CD8-positive, alpha-beta memory T cell (primary cell): ENCODE measurements at regions not wholly inside any gene's neighbourhood (a gene's known extent, or its start where the extent isn't known, plus 50 kb on each side); places are given as distances from the start of the nearest gene placed in this dataset.
"Not testable (repeated sequence)": the region's sequence is repeated elsewhere in the genome, so short reads cannot be mapped to it uniquely, and the experiment has no call there.

ENCODE experiments used
- CTCF ChIA-PET: fragments of 350-600 bp; sonication (Branson Sonifier 250); formaldehyde crosslinking; loops from one replicate; lab custom pipeline; 2021; ENCODE audit warnings: antibody characterized with exemption; lab: Charles Lee
- POLR2A ChIA-PET: fragments of 350-600 bp; sonication (Branson Sonifier 250); formaldehyde crosslinking; loops from one replicate; lab custom pipeline; 2021; ENCODE audit warnings: antibody characterized with exemption; lab: Charles Lee
- DNase-seq, 5 donors: peaks; one replicate each; pipeline versions ENCODE4 v3.0.0 to v3.0.0-alpha.2; 2020 to 2022; ENCODE audit warnings: mixed read lengths in 1 of 5
- H3K27ac ChIP-seq: one replicate; pipeline ENCODE4 v1.7.0; 2013; ENCODE audit warnings: low read depth, mild to moderate bottlenecking, low read length, moderate library complexity
- H3K27me3 ChIP-seq: 2 replicates; pipeline ENCODE4 v1.7.0; 2013; ENCODE audit warnings: low read length, mild to moderate bottlenecking; ENCODE audit not compliant: insufficient read depth, poor library complexity, severe bottlenecking
- H3K36me3 ChIP-seq: 2 replicates; pipeline ENCODE4 v1.7.0; 2013; ENCODE audit warnings: mild to moderate bottlenecking, low read length, moderate library complexity; ENCODE audit not compliant: insufficient read depth
- H3K4me1 ChIP-seq: 2 replicates; pipeline ENCODE4 v1.7.0; 2013; ENCODE audit warnings: mild to moderate bottlenecking, low read length, moderate library complexity; ENCODE audit not compliant: insufficient read depth
- H3K4me3 ChIP-seq: 2 replicates; pipeline ENCODE4 v1.7.0; 2013; ENCODE audit warnings: mild to moderate bottlenecking, low read length
- H3K9me3 ChIP-seq: 2 replicates; pipeline ENCODE4 v1.7.0; 2013; ENCODE audit warnings: mild to moderate bottlenecking, low read length
- H3K27ac Mint-ChIP-seq, 8 donors: one replicate each; pipeline ENCODE4 v1.8.0; 2020 to 2021; ENCODE audit warnings: mixed read lengths in 8 of 8, mild to moderate bottlenecking in 6 of 8, inconsistent platforms in 3 of 8, moderate library complexity in 3 of 8
- H3K27me3 Mint-ChIP-seq, 2 donors: one replicate each; pipeline ENCODE4 v1.8.0; 2020 to 2021; ENCODE audit warnings: mixed read lengths in 2 of 2, mild to moderate bottlenecking in 1 of 2, moderate library complexity in 1 of 2
- H3K36me3 Mint-ChIP-seq, 3 donors: one replicate each; pipeline ENCODE4 v1.8.0; 2020 to 2021; ENCODE audit warnings: mixed read lengths in 3 of 3, inconsistent platforms in 1 of 3, mild to moderate bottlenecking in 1 of 3
- H3K4me1 Mint-ChIP-seq, 3 donors: one replicate each; pipeline ENCODE4 v1.8.0; 2020 to 2021; ENCODE audit warnings: mixed read lengths in 3 of 3, inconsistent platforms in 1 of 3, mild to moderate bottlenecking in 1 of 3
- H3K4me3 Mint-ChIP-seq, 7 donors: one replicate each; pipeline ENCODE4 v1.8.0; 2020 to 2021; ENCODE audit warnings: mixed read lengths in 7 of 7, mild to moderate bottlenecking in 6 of 7, moderate library complexity in 4 of 7, inconsistent platforms in 2 of 7
- H3K9me3 Mint-ChIP-seq, 5 donors: one replicate each; pipeline ENCODE4 v1.8.0; 2020 to 2022; ENCODE audit warnings: mixed read lengths in 5 of 5, mild to moderate bottlenecking in 3 of 5, moderate library complexity in 2 of 5, inconsistent platforms in 1 of 5

GRCh38 chr4:65223601-65224000, 446.7 kb downstream of the EPHA5 start:
- H3K36me3 Mint-ChIP-seq, result no peaks in the 10 kb centered on the region
- no peak overlapping the region for H3K27ac Mint-ChIP-seq
- H3K27me3 Mint-ChIP-seq, result no peaks in the 10 kb centered on the region
- Histone ChIP-seq H3K4me3 (no peak overlapping the region), H3K9me3 (no peaks in the 10 kb centered on the region), H3K4me1 (no peaks in the 10 kb centered on the region), H3K36me3 (no peaks in the 10 kb centered on the region), H3K27ac (no peak overlapping the region), H3K27me3 (no peaks in the 10 kb centered on the region)
- peaks cover 0 to 33% (median 7%) of the 10 kb centered on the region in 5 donors for H3K9me3 Mint-ChIP-seq
- no peak overlapping the region for H3K4me3 Mint-ChIP-seq
- DNase-seq, result no peak
- CTCF ChIA-PET, result no interaction called here
- POLR2A ChIA-PET, result no interaction called here
- H3K4me1 Mint-ChIP-seq, result no peaks in the 10 kb centered on the region

GRCh38 chr4:65223074-65223473, 447.2 kb downstream of the EPHA5 start:
- not testable (repeated sequence) for H3K4me1 Mint-ChIP-seq, H3K4me3 Mint-ChIP-seq

GRCh38 chr4:65217179-65217578, 453.1 kb downstream of the EPHA5 start:
- Mint-ChIP-seq H3K27ac (no peak overlapping the region), H3K4me1 (no peaks in the 10 kb centered on the region), H3K27me3 (no peaks in the 10 kb centered on the region), H3K4me3 (no peak overlapping the region), H3K36me3 (no peaks in the 10 kb centered on the region), H3K9me3 (peaks cover 1 to 18% (median 11%) of the 10 kb centered on the region in 5 donors)
- no peaks in the 10 kb centered on the region for H3K9me3 ChIP-seq
- no peaks in the 10 kb centered on the region for H3K36me3 ChIP-seq
- H3K4me1 ChIP-seq, result no peaks in the 10 kb centered on the region
- POLR2A ChIA-PET, result no interaction called here
- no peak overlapping the region for H3K4me3 ChIP-seq
- DNase-seq, result no peak
- no peaks in the 10 kb centered on the region for H3K27me3 ChIP-seq
- CTCF ChIA-PET, result no interaction called here
- H3K27ac ChIP-seq, result no peak overlapping the region

More at GRCh38 chr4:65223074-65223473, 447.2 kb downstream of the EPHA5 start:
- H3K27me3 Mint-ChIP-seq, H3K36me3 Mint-ChIP-seq, H3K27me3 ChIP-seq, H3K4me1 ChIP-seq, CTCF ChIA-PET, H3K9me3 ChIP-seq, H3K4me3 ChIP-seq, H3K27ac ChIP-seq, POLR2A ChIA-PET, H3K36me3 ChIP-seq, H3K27ac Mint-ChIP-seq, DNase-seq: not testable (repeated sequence)
- peaks cover 0 to 30% (median 7%) of the 10 kb centered on the region in 5 donors for H3K9me3 Mint-ChIP-seq

GRCh38 chr4:65202853-65203236, 467.4 kb downstream of the EPHA5 start:
- H3K9me3 Mint-ChIP-seq, result peaks cover 0 to 17% (median 4%) of the 10 kb centered on the region in 5 donors
- no peaks in the 10 kb centered on the region for H3K27me3 Mint-ChIP-seq
- no peak overlapping the region for H3K4me3 ChIP-seq
- no peak overlapping the region for H3K27ac Mint-ChIP-seq
- H3K36me3 ChIP-seq, result no peaks in the 10 kb centered on the region
- POLR2A ChIA-PET, result no interaction called here
- H3K4me1 Mint-ChIP-seq, result no peaks in the 10 kb centered on the region
- no peak overlapping the region for H3K27ac ChIP-seq
- CTCF ChIA-PET, result no interaction called here
- H3K36me3 Mint-ChIP-seq, result no peaks in the 10 kb centered on the region
- no peaks in the 10 kb centered on the region for H3K4me1 ChIP-seq
- no peaks in the 10 kb centered on the region for H3K27me3 ChIP-seq
- no peak overlapping the region for H3K4me3 Mint-ChIP-seq
- no peak for DNase-seq
- H3K9me3 ChIP-seq, result no peaks in the 10 kb centered on the region

GRCh38 chr4:65202165-65202852, 468.0 kb downstream of the EPHA5 start:
- ChIA-PET POLR2A (no interaction called here), CTCF (no interaction called here)
- Mint-ChIP-seq H3K4me1 (no peaks in the 10 kb centered on the region), H3K27me3 (no peaks in the 10 kb centered on the region), H3K4me3 (no peak overlapping the region), H3K27ac (no peak overlapping the region), H3K36me3 (no peaks in the 10 kb centered on the region), H3K9me3 (peaks cover 0 to 21% (median 4%) of the 10 kb centered on the region in 5 donors)
- DNase-seq, result no peak
- Histone ChIP-seq H3K36me3 (no peaks in the 10 kb centered on the region), H3K4me3 (no peak overlapping the region), H3K27me3 (no peaks in the 10 kb centered on the region), H3K4me1 (no peaks in the 10 kb centered on the region), H3K27ac (no peak overlapping the region), H3K9me3 (no peaks in the 10 kb centered on the region)

GRCh38 chr4:65195666-65196065, 474.6 kb downstream of the EPHA5 start:
- H3K27me3 ChIP-seq, result no peaks in the 10 kb centered on the region
- Mint-ChIP-seq H3K36me3 (no peaks in the 10 kb centered on the region), H3K9me3 (peaks cover 4 to 27% (median 10%) of the 10 kb centered on the region in 5 donors), H3K27ac (no peak overlapping the region), H3K4me3 (no peak overlapping the region), H3K4me1 (no peaks in the 10 kb centered on the region), H3K27me3 (no peaks in the 10 kb centered on the region)
- H3K27ac ChIP-seq, result no peak overlapping the region
- DNase-seq, result no peak
- ChIA-PET CTCF (no interaction called here), POLR2A (no interaction called here)
- H3K36me3 ChIP-seq, result no peaks in the 10 kb centered on the region
- H3K9me3 ChIP-seq, result no peaks in the 10 kb centered on the region
- H3K4me3 ChIP-seq, result no peak overlapping the region
- H3K4me1 ChIP-seq, result no peaks in the 10 kb centered on the region

GRCh38 chr4:65195002-65195401, 475.3 kb downstream of the EPHA5 start:
- H3K4me3 Mint-ChIP-seq, result no peak overlapping the region
- no peak for DNase-seq
- Histone ChIP-seq H3K27ac (no peak overlapping the region), H3K9me3 (no peaks in the 10 kb centered on the region), H3K4me1 (no peaks in the 10 kb centered on the region), H3K4me3 (no peak overlapping the region), H3K27me3 (no peaks in the 10 kb centered on the region), H3K36me3 (no peaks in the 10 kb centered on the region)
- H3K36me3 Mint-ChIP-seq, result no peaks in the 10 kb centered on the region
- H3K27ac Mint-ChIP-seq, result no peak overlapping the region
- ChIA-PET CTCF (no interaction called here), POLR2A (no interaction called here)
- H3K9me3 Mint-ChIP-seq, result peaks cover 4 to 27% (median 10%) of the 10 kb centered on the region in 5 donors
- H3K27me3 Mint-ChIP-seq, result no peaks in the 10 kb centered on the region
- no peaks in the 10 kb centered on the region for H3K4me1 Mint-ChIP-seq

- H3K27ac Mint-ChIP-seq, result no peak overlapping the region
- CTCF ChIA-PET, result no interaction called here
Measured at GRCh38 chr4:65193985-65194384, 476.3 kb downstream of the EPHA5 start.

More at GRCh38 chr4:65193985-65194384, 476.3 kb downstream of the EPHA5 start:
- Histone ChIP-seq H3K36me3 (no peaks in the 10 kb centered on the region), H3K27ac (no peak overlapping the region), H3K4me3 (no peak overlapping the region), H3K4me1 (no peaks in the 10 kb centered on the region), H3K27me3 (no peaks in the 10 kb centered on the region), H3K9me3 (no peaks in the 10 kb centered on the region)
- Mint-ChIP-seq H3K4me1 (no peaks in the 10 kb centered on the region), H3K27me3 (no peaks in the 10 kb centered on the region), H3K36me3 (no peaks in the 10 kb centered on the region), H3K4me3 (no peak overlapping the region), H3K9me3 (peaks cover 2 to 27% (median 13%) of the 10 kb centered on the region in 5 donors)
- POLR2A ChIA-PET, result no interaction called here
- no peak for DNase-seq
